NCI-H128 (cell line): ENCODE measurements at regions not wholly inside any gene's neighbourhood (a gene's known extent, or its start where the extent isn't known, plus 50 kb on each side); places are given as distances from the start of the nearest gene placed in this dataset.
A peak's percentile ranks its signal among the peaks of the same experiment; 100 is the strongest.
"Not testable (repeated sequence)": the region's sequence is repeated elsewhere in the genome, so short reads cannot be mapped to it uniquely, and the experiment has no call there.

ENCODE experiments used
- DNase-seq: peaks from one replicate; lab custom pipeline; 2025; ENCODE audit not compliant: unreplicated experiment; lab: John Stamatoyannopoulos, UW

DNA sequence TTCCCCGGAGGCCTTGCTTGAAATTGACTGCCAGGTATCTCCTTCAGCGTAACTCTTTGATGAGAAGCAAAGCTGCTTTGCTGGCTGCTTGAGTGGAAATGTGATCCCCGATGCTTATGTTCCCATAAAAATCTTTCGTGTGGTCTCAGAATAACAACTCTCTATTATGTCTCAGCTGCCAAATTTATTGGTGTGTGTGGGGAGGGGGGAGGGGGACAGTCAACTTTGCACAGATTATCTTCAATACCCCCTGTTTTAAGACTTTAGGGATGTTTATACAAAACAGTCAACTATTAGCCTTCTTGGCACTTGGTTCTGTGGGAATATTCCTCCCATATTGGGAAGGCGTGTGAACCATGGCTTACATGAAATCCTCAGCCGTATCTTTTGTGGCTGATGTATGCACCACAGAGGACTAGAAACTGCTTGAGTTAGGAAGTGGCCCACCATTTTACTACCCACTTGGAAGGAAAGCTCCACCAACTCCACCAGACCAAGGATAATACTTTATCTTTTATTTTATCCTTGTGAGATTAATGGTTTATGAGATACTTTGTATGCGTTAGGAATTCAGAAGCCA lies 101.5 kb upstream of the SLC24A3 start:
- peak; percentile 36 for DNase-seq

- no peak for DNase-seq
Measured at GRCh38 chr20:19112828-19113227, 99.6 kb upstream of the SLC24A3 start.

- no peak for DNase-seq
Measured at GRCh38 chr20:19113343-19113930, 99.0 kb upstream of the SLC24A3 start.

- no peak for DNase-seq
Measured at GRCh38 chr20:19114410-19114809, 98.0 kb upstream of the SLC24A3 start.

GRCh38 chr20:19115581-19115980 lies 96.9 kb upstream of the SLC24A3 start:
- no peak for DNase-seq

DNA sequence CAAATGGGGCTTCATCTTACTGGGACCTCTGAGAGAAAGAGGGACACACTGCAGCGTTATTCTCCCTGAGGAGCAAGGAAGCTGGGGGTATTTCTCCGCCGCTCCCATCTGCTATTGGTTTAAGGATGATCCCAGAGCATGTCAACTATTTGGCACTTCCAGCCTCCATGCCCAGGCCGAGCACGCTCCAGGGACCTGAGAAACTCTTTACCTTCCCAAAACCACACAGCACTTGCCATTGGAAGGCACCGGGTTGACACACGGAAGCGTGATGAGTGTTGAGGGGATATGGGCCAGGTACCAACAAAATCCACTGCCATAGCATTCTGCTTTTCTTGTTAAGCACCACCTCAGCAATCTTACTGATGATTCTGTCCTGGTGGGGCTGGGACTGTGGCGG lies 92.4 kb upstream of the SLC24A3 start:
- no peak for DNase-seq

GRCh38 chr20:19120569-19120968 lies 91.9 kb upstream of the SLC24A3 start:
- no peak for DNase-seq

- no peak for DNase-seq
Measured at GRCh38 chr20:19121463-19121862, 91.0 kb upstream of the SLC24A3 start.

- DNase-seq, result no peak
Measured at GRCh38 chr20:19121916-19122315, 90.5 kb upstream of the SLC24A3 start.

DNA sequence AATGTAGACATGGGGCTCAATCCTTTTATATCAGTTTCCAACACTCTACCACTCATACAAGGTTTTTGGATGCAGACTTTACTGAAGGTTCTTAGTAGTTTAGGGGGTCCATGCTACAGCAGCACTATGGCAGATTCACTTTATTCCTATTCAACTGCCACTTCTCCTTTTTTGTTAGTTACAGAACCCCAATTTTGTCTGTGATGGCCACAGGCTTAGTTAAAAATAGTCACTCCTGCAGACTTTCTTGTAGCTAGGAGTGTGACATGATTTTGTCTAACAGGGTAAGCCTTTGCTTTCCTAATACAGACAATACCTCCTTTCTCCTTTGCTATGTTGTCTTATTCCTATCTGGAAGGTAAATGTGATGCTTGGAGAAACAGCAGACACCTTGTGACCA lies 90.0 kb upstream of the SLC24A3 start:
- DNase-seq, result no peak

- no peak for DNase-seq
Measured at GRCh38 chr20:19125508-19125907, 86.9 kb upstream of the SLC24A3 start.

DNA sequence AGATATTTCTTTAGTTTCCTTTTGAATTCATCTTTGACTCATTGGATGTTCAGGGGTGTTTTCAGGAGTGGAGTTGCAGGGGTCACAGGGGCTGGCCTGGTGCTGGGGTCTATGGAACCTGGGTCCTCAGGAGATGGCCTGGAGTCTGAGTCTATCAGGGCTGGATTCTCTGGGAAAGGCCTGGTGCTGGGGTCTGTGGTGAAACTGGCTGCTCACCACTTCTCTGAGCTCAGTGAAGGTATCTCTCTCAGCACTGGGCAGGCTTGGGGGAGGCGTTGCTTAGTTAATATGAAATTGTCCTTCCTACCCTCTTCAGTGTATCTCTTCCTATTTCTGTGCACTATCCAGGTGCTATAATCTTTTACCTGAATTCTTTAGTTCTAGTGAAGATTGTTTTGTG lies 83.1 kb upstream of the SLC24A3 start:
- no peak for DNase-seq

- peak; percentile 70 for DNase-seq
Measured at GRCh38 chr20:19129976-19130612, 82.3 kb upstream of the SLC24A3 start.

DNA sequence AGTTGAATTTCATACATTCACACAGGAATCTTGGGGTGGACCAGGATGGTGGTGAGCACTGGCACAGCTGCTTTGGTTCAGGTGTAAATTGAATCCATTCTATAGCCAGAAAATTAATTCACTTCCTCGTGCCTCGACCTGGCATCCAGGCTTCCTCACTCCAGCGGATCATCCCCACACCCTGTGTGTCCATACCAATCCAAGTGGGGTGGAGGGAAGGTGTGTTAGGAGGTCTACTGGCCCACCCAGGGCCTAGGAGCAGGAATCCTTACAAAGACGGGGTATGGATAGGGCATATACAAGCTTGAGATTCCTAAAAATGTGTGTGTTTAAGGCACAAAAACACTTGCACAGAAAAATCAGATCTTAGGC lies 81.8 kb upstream of the SLC24A3 start:
- no peak for DNase-seq

GRCh38 chr20:19137641-19138040 lies 74.8 kb upstream of the SLC24A3 start:
- peak; percentile 39 for DNase-seq

DNA sequence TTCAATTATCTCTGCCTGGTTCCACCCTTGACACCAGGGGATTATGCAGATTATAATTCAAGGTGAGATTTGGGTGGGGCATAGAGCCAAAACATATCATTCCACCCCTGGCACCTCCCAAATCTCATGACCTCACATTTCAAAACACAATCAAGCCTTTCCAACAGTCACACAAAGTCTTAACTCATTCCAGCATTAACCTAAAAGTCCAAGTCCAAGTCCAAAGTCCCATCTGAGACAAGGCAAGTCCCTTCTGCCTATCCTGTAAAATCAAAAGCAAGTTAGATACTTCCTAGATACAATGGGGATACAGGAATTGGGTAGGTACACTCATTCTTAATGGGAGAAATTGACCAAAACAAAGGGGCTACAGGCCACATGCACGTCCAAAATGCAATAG lies 73.7 kb upstream of the SLC24A3 start:
- no peak for DNase-seq

- DNase-seq, result not testable (repeated sequence)
Measured at GRCh38 chr20:19139584-19139983, 72.9 kb upstream of the SLC24A3 start.

DNA sequence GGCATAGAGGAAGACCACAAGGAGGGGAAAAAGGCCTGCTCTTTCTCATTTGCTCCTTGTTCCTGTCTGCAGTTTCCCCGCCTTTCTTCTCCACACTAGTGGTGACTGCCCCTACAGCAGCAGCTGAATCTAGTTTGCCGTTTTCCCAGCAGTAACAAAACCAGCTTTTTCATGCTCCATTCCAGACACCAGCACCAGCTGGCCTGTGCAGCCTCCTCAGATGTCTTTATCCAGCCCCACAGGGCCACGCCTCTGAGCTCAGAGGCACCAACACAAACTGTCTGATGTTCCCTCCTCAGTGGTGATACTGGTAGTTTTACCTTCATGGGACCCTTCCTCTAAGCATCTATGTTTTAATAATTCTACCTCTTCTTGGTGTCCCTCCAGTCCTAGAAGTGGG lies 70.4 kb upstream of the SLC24A3 start:
- DNase-seq, result no peak

GRCh38 chr20:19143890-19144289 lies 68.6 kb upstream of the SLC24A3 start:
- DNase-seq, result no peak

DNA sequence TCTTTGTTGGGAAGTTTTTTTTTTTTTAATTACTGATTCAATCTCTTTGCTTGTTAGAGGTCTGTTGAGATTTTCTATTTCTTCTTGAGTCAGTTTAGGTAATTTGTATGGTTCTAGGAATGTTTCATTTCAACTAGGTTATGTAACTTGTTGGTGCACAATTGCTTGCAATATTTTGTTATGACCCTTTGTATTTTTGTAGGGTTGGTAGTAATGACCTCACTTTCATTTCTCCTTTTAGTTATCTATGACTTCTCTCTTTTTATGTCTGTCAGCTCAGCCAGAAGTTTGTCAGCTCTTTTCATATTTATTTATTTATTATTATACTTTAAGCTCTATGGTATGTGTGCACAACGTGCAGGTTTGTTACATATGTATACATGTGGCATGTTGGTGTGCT lies 51.1 kb upstream of the SLC24A3 start:
- DNase-seq, result no peak
